ENCODE measurements at regions not wholly inside any gene's neighbourhood (a gene's known extent, or its start where the extent isn't known, plus 50 kb on each side); places are given as distances from the start of the nearest gene placed in this dataset.

GRCh38 chr2:30366199-30366691 lies 80.8 kb upstream of the LCLAT1 start:
- no peak overlapping the region for H3K4me3 ChIP-seq (ENCODE audit: low read length)
- peak; percentile 16 for DNase-seq (ENCODE audit: low read depth)
- TF ChIP-seq, protein P1, sequence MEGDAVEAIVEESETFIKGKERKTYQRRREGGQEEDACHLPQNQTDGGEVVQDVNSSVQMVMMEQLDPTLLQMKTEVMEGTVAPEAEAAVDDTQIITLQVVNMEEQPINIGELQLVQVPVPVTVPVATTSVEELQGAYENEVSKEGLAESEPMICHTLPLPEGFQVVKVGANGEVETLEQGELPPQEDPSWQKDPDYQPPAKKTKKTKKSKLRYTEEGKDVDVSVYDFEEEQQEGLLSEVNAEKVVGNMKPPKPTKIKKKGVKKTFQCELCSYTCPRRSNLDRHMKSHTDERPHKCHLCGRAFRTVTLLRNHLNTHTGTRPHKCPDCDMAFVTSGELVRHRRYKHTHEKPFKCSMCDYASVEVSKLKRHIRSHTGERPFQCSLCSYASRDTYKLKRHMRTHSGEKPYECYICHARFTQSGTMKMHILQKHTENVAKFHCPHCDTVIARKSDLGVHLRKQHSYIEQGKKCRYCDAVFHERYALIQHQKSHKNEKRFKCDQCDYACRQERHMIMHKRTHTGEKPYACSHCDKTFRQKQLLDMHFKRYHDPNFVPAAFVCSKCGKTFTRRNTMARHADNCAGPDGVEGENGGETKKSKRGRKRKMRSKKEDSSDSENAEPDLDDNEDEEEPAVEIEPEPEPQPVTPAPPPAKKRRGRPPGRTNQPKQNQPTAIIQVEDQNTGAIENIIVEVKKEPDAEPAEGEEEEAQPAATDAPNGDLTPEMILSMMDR (conservative IDR thresholded peaks at IDR 0.05; ENCODE audit: low read depth, low read length) = no peak

- no peak for DNase-seq (ENCODE audit: low read depth)
- TF ChIP-seq, protein P1 (conservative IDR thresholded peaks at IDR 0.05; ENCODE audit: low read depth, low read length) = no peak
- no peak overlapping the region for H3K4me3 ChIP-seq (ENCODE audit: low read length)
These were observed 79.6 kb upstream of the LCLAT1 start for GRCh38 chr2:30367232-30368070.

GRCh38 chr2:30368258-30368657 lies 78.8 kb upstream of the LCLAT1 start:
- H3K4me3 ChIP-seq (ENCODE audit: low read length) = no peak overlapping the region
- TF ChIP-seq, protein P1 (conservative IDR thresholded peaks at IDR 0.05; ENCODE audit: low read depth, low read length) = no peak
- DNase-seq (ENCODE audit: low read depth) = no peak

GRCh38 chr2:30371028-30371689 lies 75.9 kb upstream of the LCLAT1 start:
- TF ChIP-seq, protein P1 (conservative IDR thresholded peaks at IDR 0.05; ENCODE audit: low read depth, low read length) = no peak

GRCh38 chr2:30371772-30372373 lies 75.2 kb upstream of the LCLAT1 start:
- TF ChIP-seq, protein P1 (conservative IDR thresholded peaks at IDR 0.05; ENCODE audit: low read depth, low read length) = no peak
- DNase-seq (ENCODE audit: low read depth) = no peak
- no peak overlapping the region for H3K4me3 ChIP-seq (ENCODE audit: low read length)

More at GRCh38 chr2:30371028-30371689, 75.9 kb upstream of the LCLAT1 start:
- H3K4me3 ChIP-seq (ENCODE audit: low read length) = no peak overlapping the region
- DNase-seq (ENCODE audit: low read depth) = no peak

DNA sequence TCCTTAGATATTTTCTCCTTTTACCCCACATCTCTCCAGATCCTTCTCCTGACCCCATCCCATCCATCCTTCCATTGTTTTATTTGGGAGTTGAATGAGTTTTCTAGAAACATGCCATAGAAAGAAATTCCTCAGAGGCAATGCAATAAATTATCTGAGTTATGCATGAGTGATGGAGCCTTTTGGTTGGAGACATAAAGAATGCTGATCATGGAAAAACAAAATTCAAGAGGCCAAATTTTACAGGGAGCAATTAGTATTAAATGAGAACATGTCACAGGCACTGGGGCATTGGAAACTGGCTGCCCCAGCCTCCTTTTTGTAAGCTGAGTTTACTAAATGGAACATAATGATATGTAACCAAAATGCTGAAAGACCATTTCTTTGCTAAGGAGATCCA lies 74.2 kb upstream of the LCLAT1 start:
- H3K4me3 ChIP-seq (ENCODE audit: low read length) = no peak overlapping the region
- TF ChIP-seq, protein P1 (conservative IDR thresholded peaks at IDR 0.05; ENCODE audit: low read depth, low read length) = no peak
- DNase-seq (ENCODE audit: low read depth) = no peak
